IMR-90 (cell line): ENCODE measurements at regions not wholly inside any gene's neighbourhood (a gene's known extent, or its start where the extent isn't known, plus 50 kb on each side); places are given as distances from the start of the nearest gene placed in this dataset.
"Not testable (repeated sequence)": the region's sequence is repeated elsewhere in the genome, so short reads cannot be mapped to it uniquely, and the experiment has no call there.

Experiments
- ATAC-seq: fragments of 200-7000 bp; cut with Tn5 transposase; 2 replicates; pipeline ENCODE4 v1.9.1; 2020; ENCODE audit warnings: low read depth, mild to moderate bottlenecking, moderate library complexity
- BruUV-seq: library from RNA; stranded (reverse); fragments of 400-500 nt; replicated peaks from 2 replicates; lab custom pipeline; 2021; lab: Mats Ljungman, UMichigan
- CTCF ChIA-PET: fragments of 300-600 bp; formaldehyde crosslinking; extraction: SDS; loops from one replicate; lab custom pipeline; 2021; ENCODE audit warnings: antibody characterized with exemption; lab: Yijun Ruan, JAX
- POLR2A ChIA-PET: fragments of 300-600 bp; sonication (Branson Sonifier 250); formaldehyde crosslinking; loops from one replicate; lab custom pipeline; 2022; ENCODE audit warnings: antibody characterized with exemption; ENCODE audit not compliant: unreplicated experiment; lab: Charles Lee
- DNase-seq: peaks from one replicate; pipeline ENCODE4 v3.0.0; 2013
- H2AFZ ChIP-seq: replicated peaks from 2 replicates; pipeline ENCODE3; 2013; ENCODE audit warnings: low read length, mild to moderate bottlenecking; ENCODE audit not compliant: poor library complexity
- H2AK5ac ChIP-seq: 2 replicates; pipeline ENCODE4 v1.6.1; 2013; ENCODE audit warnings: low read depth, low read length, inconsistent platforms
- H2AK9ac ChIP-seq: replicated peaks from 2 replicates; pipeline ENCODE3; 2013; ENCODE audit warnings: mild to moderate bottlenecking, low read depth, low read length, moderate library complexity; ENCODE audit not compliant: poor library complexity
- H2BK120ac ChIP-seq: 2 replicates; pipeline ENCODE4 v1.6.1; 2013; ENCODE audit warnings: low read depth, low read length, inconsistent platforms
- H2BK15ac ChIP-seq: 3 replicates; pipeline ENCODE4 v1.6.1; 2013; ENCODE audit warnings: low read depth, low read length, inconsistent platforms
- H2BK20ac ChIP-seq: 2 replicates; pipeline ENCODE4 v1.6.1; 2013; ENCODE audit warnings: low read depth, mild to moderate bottlenecking, inconsistent platforms, low read length, moderate library complexity
- H2BK5ac ChIP-seq: 2 replicates; pipeline ENCODE4 v1.6.1; 2013; ENCODE audit warnings: mild to moderate bottlenecking, low read depth, low read length, inconsistent platforms; ENCODE audit not compliant: poor library complexity, severe bottlenecking
- H3K14ac ChIP-seq: replicated peaks from 2 replicates; pipeline ENCODE4 v1.6.1; 2013; ENCODE audit warnings: low read depth, low read length, inconsistent platforms
- H3K18ac ChIP-seq: 2 replicates; pipeline ENCODE4 v1.6.1; 2013; ENCODE audit warnings: low read depth, low read length, control low read depth
- H3K23ac ChIP-seq: 2 replicates; pipeline ENCODE4 v1.6.1; 2013; ENCODE audit warnings: low read depth, low read length, inconsistent platforms
- H3K27ac ChIP-seq: 2 replicates; pipeline ENCODE4 v1.5.1; 2013; ENCODE audit warnings: mild to moderate bottlenecking, control low read depth, low read length; ENCODE audit not compliant: insufficient read depth
- H3K27me3 ChIP-seq: 2 replicates; pipeline ENCODE4 v1.6.1; 2013; ENCODE audit warnings: low read length; ENCODE audit not compliant: control insufficient read depth, insufficient read depth
- H3K36me3 ChIP-seq: 2 replicates; pipeline ENCODE4 v1.6.1; 2013; ENCODE audit warnings: low read length, mixed read lengths; ENCODE audit not compliant: control insufficient read depth, insufficient read depth
- H3K4ac ChIP-seq: 2 replicates; pipeline ENCODE4 v1.6.1; 2013; ENCODE audit warnings: low read depth, low read length, inconsistent platforms
- H3K4me1 ChIP-seq: 2 replicates; pipeline ENCODE4 v1.6.1; 2013; ENCODE audit warnings: low read length, mixed read lengths; ENCODE audit not compliant: control insufficient read depth, insufficient read depth
- H3K4me2 ChIP-seq: 2 replicates; pipeline ENCODE4 v1.6.1; 2013; ENCODE audit warnings: low read depth, mild to moderate bottlenecking, control low read depth, low read length, moderate library complexity
- H3K4me3 ChIP-seq: 2 replicates; pipeline ENCODE4 v1.5.1; 2013; ENCODE audit warnings: low read depth, mild to moderate bottlenecking, control low read depth, low read length, moderate library complexity; ENCODE audit not compliant: insufficient read depth
- H3K56ac ChIP-seq: 2 replicates; pipeline ENCODE4 v1.6.1; 2013; ENCODE audit warnings: low read length, inconsistent platforms; ENCODE audit not compliant: insufficient read depth; ENCODE audit errors: extremely low read depth
- H3K79me1 ChIP-seq, 2 experiments: 2 replicates each; pipeline ENCODE4 v1.6.1; 2013; ENCODE audit warnings: low read length in 2 of 2, inconsistent platforms in 1 of 2, low read depth in 1 of 2
- H3K9ac ChIP-seq: 2 replicates; pipeline ENCODE4 v1.6.1; 2013; ENCODE audit warnings: low read depth, low read length, control low read depth
- H3K9me1 ChIP-seq: 2 replicates; pipeline ENCODE4 v1.6.1; 2013; ENCODE audit warnings: low read length, inconsistent platforms; ENCODE audit not compliant: insufficient read depth
- H3K9me3 ChIP-seq: 2 replicates; pipeline ENCODE4 v1.6.1; 2013; ENCODE audit warnings: low read length; ENCODE audit not compliant: control insufficient read depth, insufficient read depth
- H4K20me1 ChIP-seq: 2 replicates; pipeline ENCODE4 v1.6.1; 2013; ENCODE audit warnings: low read length, inconsistent platforms; ENCODE audit not compliant: insufficient read depth
- H4K5ac ChIP-seq: 2 replicates; pipeline ENCODE4 v1.6.1; 2013; ENCODE audit warnings: mild to moderate bottlenecking, low read depth, low read length, control low read depth
- H4K8ac ChIP-seq, 2 experiments: 2 replicates each; pipeline ENCODE4 v1.6.1; 2013; ENCODE audit warnings: low read depth in 2 of 2, low read length in 2 of 2, control low read depth in 1 of 2, inconsistent platforms in 1 of 2
- H4K91ac ChIP-seq: 2 replicates; pipeline ENCODE4 v1.6.1; 2013; ENCODE audit warnings: low read depth, low read length, inconsistent platforms; ENCODE audit not compliant: insufficient read depth
- WGBS, 2 experiments: methylation state at CpG; one replicate each; pipeline versions ENCODE4 v1.1.5 to v1.1.7; 2013; ENCODE audit warnings: missing lambda C conversion rate in 2 of 2; ENCODE audit not compliant: insufficient read length in 1 of 2; ENCODE audit errors: extremely low coverage in 2 of 2; 5-methylcytosine and 5-hydroxymethylcytosine counted together
- dilution Hi-C: fragments of 300-500 bp; cut with HindIII; formaldehyde crosslinking; loops from one replicate; pipeline ENCODE4 v1.14.3; 2018; ENCODE audit warnings: low sequenced_read_pairs; ENCODE audit not compliant: unreplicated experiment
- in situ Hi-C: fragments of 300-500 bp; cut with MboI; formaldehyde crosslinking; loops from 3 replicates; pipeline ENCODE4 v1.14.3; 2019; ENCODE audit warnings: low sequenced_read_pairs, inconsistent platforms, mixed read lengths
- intact Hi-C: fragments of 100-400 bp; cut with micrococcal nuclease; formaldehyde crosslinking; loops from 2 replicates; pipeline ENCODE4 v1.10.0; 2022

DNA sequence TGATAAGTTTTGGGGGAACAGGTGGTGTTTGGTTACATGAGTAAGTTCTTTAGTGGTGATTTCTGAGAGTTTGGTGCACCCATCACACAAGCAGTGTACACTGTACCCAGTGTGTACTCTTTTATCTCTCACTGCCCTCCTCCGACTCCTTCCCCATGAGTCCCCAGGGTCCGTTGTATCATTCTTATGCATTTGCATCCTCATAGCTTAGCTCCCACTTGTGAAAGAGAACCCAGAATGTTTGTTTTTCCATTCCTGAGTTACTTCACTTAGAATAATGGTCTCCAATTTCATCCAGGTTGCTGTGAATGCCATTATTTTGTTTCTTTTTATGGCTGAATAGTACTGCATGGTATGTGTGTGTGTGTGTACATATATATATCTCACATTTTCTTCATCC is 295.8 kb upstream of the GRAMD2B start:
- H3K79me1 ChIP-seq, H3K4ac ChIP-seq, H3K14ac ChIP-seq, H3K56ac ChIP-seq, H4K91ac ChIP-seq, H2AFZ ChIP-seq, H3K23ac ChIP-seq, H2BK5ac ChIP-seq, H2BK15ac ChIP-seq, H4K20me1 ChIP-seq, H3K36me3 ChIP-seq, H3K4me1 ChIP-seq, H2AK5ac ChIP-seq, H4K5ac ChIP-seq, dilution Hi-C loops, H3K4me3 ChIP-seq, H3K4me2 ChIP-seq, H3K9ac ChIP-seq, H3K9me1 ChIP-seq, BruUV-seq, intact Hi-C loops, H3K27me3 ChIP-seq, ATAC-seq, H2BK120ac ChIP-seq, POLR2A ChIA-PET, CTCF ChIA-PET, H3K18ac ChIP-seq, H4K8ac ChIP-seq, H3K9me3 ChIP-seq, in situ Hi-C loops, H2AK9ac ChIP-seq, H2BK20ac ChIP-seq, H3K27ac ChIP-seq: not testable (repeated sequence)
- no CpG with 5 or more reads among the region's 2 CpGs for WGBS, 2 experiments
- peak; percentile 7 for DNase-seq
